ENCODE measurements at regions not wholly inside any gene's neighbourhood (a gene's known extent, or its start where the extent isn't known, plus 50 kb on each side); places are given as distances from the start of the nearest gene placed in this dataset.

- DNase-seq, result no peak
These were observed 121.6 kb upstream of the KLF6 start for GRCh38 chr10:3906511-3907111.

DNA sequence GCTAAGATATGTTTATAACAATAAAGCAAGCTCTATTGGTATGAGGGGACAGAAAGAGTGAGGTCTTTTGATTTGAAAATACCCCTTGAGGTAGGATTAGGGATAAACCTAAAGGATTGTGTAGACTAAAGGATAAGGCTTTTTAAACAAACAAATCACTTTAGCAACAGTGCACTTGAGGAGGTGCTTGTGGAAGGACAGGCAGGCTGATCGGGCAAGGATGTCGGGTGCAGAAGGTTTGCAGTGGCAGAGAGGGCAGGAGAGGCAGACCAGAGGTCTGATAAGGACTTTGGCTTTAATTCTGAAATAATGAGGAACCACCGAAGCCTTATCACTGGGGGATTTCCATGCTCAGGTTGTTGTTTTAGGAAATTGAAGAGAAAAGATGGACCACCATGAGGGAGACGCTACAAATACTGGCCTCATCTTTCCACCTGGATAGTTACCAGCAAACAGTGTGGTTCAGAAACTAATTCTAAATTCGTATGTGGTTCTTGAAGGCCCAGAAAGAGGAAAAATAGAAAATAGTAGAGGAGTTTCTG is 119.5 kb upstream of the KLF6 start:
- DNase-seq, result no peak

DNA sequence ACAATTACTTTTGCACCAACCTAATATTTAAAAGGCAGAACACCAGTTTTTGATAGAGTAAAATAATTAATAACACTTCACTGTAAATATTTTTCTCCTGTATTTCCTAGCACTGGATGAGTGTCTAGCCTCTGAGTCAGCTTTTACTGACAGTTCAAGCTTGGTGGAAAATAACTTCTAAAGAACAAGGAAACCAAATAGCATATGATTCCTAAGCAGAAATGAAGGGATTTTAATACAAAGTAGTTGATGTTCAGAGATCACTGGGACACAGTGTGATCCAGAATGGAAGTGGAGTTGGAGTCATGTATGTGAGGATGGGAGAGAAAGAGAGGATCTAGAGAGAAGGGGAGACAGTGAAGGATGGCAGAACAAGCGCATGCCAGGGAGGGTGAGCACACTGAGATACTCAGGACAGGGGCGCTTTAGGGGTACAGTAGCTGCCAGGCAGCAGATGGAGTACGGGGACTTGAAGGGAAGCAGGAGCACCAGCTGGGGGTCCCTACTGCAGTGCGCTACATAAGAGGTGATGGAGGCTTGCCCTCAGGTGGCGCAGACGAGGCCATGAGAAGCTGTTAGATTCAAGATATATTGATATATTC is 117.9 kb upstream of the KLF6 start:
- DNase-seq, result no peak

GRCh38 chr10:3902054-3902808 is 117.2 kb upstream of the KLF6 start:
- DNase-seq, result no peak

DNA sequence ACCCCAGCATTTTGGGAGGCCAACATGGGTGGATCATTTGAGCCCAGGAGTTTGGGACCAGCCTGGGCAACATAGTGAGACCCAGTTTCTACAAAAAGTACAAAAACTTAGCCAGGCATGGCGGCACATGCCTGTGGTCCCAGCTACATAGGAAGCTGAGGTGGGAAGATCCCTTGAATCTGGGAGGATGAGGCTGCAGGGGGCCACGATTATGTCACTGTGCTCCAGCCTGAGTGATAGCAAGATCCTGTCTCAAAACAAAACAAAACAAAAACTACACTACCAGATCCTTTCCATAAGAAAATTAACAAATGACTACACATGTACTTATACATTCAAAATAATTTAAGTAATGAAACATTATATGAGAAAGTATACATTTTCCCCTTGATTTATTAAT is 116.4 kb upstream of the KLF6 start:
- no peak for DNase-seq

- DNase-seq, result no peak
These were observed 115.4 kb upstream of the KLF6 start for GRCh38 chr10:3900391-3900790.

GRCh38 chr10:3898821-3899220 is 113.8 kb upstream of the KLF6 start:
- DNase-seq, result no peak

DNA sequence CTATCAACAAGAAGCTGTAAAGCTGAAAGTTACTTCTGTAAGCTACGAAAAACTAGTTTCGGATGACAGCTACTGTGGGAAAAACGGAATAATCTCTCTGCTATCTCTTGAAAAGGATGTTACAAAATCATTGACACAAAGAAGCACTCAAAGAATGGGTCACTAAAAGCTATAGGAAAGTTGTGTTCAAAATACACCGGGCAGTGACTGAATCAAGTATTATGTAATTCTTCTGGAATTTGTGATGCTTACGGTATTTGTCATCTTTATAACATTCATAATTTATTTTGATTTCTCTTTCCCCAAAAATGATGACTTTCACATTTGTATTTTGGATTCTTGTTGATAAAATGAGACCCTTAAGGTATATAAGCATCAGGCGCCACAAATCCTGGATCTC is 112.1 kb upstream of the KLF6 start:
- no peak for DNase-seq

DNA sequence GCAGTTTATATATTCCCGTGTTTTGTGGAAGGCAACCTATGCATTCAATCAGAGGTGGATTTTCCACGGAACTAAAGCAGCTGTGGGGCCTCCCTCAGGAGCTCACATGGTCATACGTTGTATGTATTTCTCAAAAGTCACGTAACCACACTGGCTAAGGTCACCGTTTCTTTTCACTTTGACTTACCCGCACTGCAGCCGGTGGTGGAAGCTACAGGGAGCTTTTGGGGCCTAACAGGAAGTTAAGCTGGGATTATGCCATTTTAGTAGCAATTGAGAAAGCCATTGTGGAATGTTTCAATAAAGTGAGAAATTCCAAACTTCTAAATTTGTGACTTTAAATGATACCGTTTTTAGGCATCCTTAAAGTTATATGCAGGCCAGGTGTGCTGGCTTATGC is 111.2 kb upstream of the KLF6 start:
- DNase-seq, result no peak

GRCh38 chr10:3895045-3895631 is 110.1 kb upstream of the KLF6 start:
- no peak for DNase-seq

DNA sequence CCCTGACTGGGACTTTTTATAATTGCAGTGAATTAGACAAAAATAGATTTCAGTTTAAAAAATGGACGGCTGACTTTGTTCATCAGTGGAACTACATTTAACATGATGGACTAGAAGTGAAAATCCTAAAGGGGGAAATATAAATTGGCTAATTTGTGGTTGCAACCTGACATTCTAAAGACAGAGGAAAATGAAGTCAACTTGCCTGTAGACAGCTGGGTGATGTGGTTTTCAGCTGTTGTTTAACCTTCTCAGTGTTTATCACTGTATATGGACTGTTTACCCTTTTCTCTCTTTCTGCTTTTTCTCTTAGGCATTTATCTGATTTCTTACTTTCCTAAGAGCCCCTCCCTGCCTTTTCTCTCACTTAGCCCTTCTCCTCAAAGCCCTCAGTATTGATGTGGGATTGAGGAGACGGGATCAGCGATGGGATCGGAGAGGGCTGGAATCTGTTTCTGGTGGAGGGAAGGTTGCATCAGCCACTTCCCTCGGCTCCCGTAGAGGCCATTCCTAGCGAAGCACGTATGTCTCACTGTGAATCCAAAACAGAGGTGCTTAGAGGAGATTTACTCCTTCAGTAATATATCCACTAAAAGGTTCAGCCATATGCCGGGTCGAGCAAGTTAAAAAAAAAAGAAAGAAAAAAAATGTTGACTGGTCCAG is 109.0 kb upstream of the KLF6 start:
- no peak for DNase-seq

GRCh38 chr10:3892440-3893425 is 107.7 kb upstream of the KLF6 start:
- no peak for DNase-seq

- no peak for DNase-seq
These were observed 106.4 kb upstream of the KLF6 start for GRCh38 chr10:3891396-3891795.

DNA sequence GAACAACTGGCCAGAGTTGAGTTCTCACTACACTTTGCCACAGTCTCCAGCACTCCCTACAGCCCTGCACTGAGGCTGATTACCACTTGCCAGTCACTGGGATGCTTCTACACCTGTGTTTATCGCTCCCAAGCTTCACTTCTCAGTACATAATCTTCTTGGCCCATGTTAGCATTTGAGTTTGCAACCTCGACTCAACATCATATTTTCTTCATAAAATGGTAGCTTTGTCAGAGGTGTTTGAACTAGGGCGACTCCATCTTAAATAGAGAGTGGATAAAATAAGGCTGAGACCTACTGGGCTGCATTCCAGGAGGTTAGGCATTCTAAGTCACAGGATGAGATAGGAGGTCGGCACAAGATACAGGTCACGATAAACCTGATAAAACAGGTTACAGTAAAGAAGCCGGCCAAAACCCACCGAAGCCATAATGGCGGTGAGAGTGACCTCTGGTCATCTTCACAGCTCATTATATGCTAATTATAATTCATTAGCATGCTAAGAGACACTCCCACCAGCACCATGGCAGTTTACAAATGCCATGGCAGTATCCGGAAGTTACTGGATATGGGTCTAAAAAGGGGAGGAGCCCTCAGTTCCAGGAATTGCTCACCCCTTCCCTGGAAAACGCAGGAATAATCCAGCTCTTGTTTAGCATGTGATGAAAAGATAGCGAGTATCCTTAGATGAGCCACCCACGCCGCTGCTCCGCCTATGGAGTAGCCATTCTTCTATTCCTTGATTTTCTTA is 105.8 kb upstream of the KLF6 start:
- no peak for DNase-seq

GRCh38 chr10:3889961-3890522 is 105.0 kb upstream of the KLF6 start:
- no peak for DNase-seq

DNA sequence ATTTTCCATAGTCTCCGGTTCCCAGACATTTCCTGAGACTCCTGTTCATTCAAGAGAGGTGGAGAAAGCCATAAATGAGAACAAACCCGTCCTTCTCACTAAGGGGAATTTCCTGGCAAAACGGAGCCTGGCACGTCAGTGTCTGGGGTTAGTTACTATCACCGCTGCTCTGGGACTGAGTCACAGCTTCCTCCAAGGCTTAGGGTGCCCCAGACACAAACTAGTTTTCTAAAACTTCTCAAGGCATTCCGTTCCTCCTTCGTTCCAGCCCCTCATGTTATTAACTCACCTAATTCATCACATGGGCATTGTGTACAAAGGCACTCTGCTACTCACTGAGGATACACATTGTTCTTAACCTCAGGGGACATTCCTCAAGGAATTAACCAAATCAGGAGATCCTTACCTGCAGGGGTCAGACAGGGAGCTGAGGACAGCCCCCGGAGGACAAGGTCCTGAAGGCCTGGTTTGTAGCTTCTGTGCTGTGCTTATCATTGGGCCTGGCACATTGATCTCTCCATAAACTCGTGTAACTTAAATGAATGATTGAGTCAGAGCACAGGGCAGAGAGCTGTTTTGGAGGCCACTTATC is 103.0 kb upstream of the KLF6 start:
- no peak for DNase-seq

GRCh38 chr10:3887404-3887803 is 102.4 kb upstream of the KLF6 start:
- DNase-seq, result no peak

DNA sequence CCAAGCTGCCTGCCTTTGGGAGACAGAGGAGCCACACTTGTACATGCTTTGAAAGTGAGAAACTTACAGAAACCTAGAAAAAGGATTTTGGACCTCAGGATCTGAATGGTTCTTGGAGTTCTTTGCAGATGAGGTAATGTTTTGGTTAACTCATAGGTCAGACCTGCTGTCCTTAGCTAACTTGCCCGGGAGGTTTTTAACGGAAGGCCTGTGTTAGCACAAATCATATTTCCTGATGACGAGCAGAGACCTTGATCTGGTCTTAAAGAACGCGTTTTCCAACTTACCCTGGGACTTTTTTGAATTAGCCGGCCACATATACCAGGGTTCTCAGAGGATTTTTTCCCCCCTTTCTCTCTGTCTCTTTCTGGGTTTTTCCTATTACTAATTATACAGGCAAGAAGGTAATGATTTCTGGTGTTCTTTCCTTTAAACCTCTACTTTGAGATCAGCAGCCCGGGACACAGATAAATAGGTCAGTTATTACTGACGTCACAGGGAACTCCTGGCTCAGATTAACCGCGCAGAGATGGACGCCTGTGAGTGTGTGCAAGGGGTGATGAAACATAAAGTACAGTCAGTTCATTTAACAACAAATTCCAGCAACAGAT is 101.7 kb upstream of the KLF6 start:
- DNase-seq, result no peak

DNA sequence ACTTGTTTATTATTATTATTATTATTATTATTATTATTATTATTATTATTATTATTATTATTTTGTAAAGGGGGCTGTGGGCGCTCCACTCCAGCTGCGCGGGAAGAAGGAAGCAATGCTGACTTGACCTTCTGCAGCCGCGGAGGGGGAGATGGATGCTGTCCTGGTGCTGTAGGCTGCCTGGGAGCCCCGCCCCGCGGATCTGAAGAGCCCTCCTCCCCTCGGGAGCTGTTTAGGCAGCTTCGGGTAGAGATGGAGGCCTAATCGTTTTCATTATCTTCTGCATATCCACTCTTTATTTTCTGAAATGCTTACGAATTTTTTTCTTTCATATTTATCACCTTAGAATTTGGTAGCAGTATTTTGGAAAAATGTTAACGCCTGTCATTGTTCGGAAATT is 101.2 kb upstream of the KLF6 start:
- DNase-seq, result no peak

GRCh38 chr10:3882855-3883254 is 97.8 kb upstream of the KLF6 start:
- no peak for DNase-seq

Measured in NK-92 treated with Interleukin-12 subunit alpha and Interleukin-12 subunit beta, amount 100 ng/mL, for 24 hours (cell line).